ENCODE measurements at regions not wholly inside any gene's neighbourhood (a gene's known extent, or its start where the extent isn't known, plus 50 kb on each side); places are given as distances from the start of the nearest gene placed in this dataset.

DNA sequence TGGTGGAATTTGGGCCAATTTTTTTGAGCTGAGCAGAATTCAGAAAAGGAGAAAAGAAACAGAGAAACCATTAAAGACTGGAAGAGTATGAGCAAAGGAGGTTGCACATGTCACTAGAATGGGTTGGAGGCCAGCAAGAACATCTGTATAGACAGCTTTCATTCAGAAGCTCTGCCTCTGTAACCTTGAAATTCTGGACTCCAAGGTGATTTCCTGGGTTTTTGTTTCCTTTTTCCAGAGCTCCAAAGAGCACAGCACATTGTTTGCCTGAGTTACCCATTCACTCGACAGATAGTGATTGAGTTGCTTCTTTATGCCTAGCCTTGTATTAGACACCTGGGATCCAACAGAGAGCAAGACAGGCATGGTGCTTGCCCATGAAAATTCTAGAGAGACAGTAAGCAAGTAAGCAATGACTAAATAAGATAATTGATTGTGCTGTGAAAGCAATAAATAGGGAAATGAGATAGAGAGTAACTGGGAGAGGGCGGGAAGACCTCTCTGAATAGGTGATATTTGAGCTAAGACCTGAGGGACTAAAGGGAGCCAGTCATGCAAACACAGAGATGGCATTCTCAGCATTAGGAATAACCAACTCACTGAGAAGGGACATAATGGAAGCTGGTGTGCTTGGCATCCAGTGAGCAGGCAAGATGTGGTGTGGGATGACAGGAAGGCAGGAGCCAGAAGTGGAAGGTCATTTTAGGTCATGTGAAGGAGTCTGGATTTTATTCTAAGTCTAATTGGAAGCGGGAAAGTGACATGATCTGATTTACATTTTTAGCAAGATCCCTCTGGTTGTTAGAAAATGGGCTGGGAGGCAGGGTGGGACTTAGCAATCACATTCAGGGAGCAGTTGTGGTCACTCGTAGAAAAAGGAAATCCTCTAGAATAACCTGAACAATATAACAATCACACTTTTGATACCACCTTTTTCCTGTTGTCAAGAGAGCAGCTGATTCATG, 197.5 kb downstream of the HS3ST3A1 start:
- Mint-ChIP-seq H3K4me3 (no peak overlapping the region), H3K27ac (no peak overlapping the region), H3K36me3 (ENCODE audit: low read depth) (peaks cover 6% of the 10 kb centered on the region)

DNA sequence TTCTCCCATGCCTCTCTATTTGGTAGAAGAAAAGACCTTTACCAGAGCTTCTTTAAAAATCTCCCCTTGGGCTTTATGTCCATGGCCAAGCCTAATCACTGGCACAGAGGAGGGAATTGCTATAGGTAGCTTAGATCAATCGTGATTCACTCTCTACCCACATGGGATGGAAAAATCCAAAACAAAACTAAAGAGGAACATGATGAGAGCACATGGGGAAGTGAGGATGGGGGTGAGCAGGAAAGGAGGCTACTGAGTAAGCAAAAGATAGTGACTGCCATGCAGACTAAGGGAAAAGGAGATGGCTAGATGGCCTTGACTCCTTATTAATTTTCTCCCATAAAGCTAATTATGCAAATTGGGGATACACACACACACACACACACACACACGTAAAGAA, 201.2 kb downstream of the HS3ST3A1 start:
- no peak for DNase-seq
- H3K27ac Mint-ChIP-seq: no peak overlapping the region
- H3K4me3 Mint-ChIP-seq: no peak overlapping the region
- H3K4me1 Mint-ChIP-seq: peaks cover 17% of the 10 kb centered on the region
- H3K27me3 Mint-ChIP-seq (ENCODE audit: low read depth, poor library complexity): no peaks in the 10 kb centered on the region
- no peaks in the 10 kb centered on the region for H3K9me3 Mint-ChIP-seq
- H3K36me3 Mint-ChIP-seq (ENCODE audit: low read depth): peaks cover 6% of the 10 kb centered on the region
- TF ChIP-seq, protein P1, sequence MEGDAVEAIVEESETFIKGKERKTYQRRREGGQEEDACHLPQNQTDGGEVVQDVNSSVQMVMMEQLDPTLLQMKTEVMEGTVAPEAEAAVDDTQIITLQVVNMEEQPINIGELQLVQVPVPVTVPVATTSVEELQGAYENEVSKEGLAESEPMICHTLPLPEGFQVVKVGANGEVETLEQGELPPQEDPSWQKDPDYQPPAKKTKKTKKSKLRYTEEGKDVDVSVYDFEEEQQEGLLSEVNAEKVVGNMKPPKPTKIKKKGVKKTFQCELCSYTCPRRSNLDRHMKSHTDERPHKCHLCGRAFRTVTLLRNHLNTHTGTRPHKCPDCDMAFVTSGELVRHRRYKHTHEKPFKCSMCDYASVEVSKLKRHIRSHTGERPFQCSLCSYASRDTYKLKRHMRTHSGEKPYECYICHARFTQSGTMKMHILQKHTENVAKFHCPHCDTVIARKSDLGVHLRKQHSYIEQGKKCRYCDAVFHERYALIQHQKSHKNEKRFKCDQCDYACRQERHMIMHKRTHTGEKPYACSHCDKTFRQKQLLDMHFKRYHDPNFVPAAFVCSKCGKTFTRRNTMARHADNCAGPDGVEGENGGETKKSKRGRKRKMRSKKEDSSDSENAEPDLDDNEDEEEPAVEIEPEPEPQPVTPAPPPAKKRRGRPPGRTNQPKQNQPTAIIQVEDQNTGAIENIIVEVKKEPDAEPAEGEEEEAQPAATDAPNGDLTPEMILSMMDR (IDR thresholded peaks at IDR 0.05): no peak

More for the DNA sequence above, 197.5 kb downstream of the HS3ST3A1 start:
- H3K4me1 Mint-ChIP-seq: peaks cover 24% of the 10 kb centered on the region
- TF ChIP-seq, protein P1 (IDR thresholded peaks at IDR 0.05): no peak
- DNase-seq: no peak
- no peaks in the 10 kb centered on the region for H3K9me3 Mint-ChIP-seq
- no peaks in the 10 kb centered on the region for H3K27me3 Mint-ChIP-seq (ENCODE audit: low read depth, poor library complexity)

- TF ChIP-seq, protein P1 (IDR thresholded peaks at IDR 0.05): no peak
- DNase-seq: no peak
- Mint-ChIP-seq H3K9me3 (no peaks in the 10 kb centered on the region), H3K36me3 (ENCODE audit: low read depth) (peaks cover 6% of the 10 kb centered on the region), H3K4me1 (peaks cover 18% of the 10 kb centered on the region), H3K27ac (no peak overlapping the region), H3K27me3 (ENCODE audit: low read depth, poor library complexity) (no peaks in the 10 kb centered on the region), H3K4me3 (no peak overlapping the region)
Observed at GRCh38 chr17:13398853-13399252, 202.9 kb downstream of the HS3ST3A1 start.

- peaks cover 6% of the 10 kb centered on the region for H3K36me3 Mint-ChIP-seq (ENCODE audit: low read depth)
- no peak for DNase-seq
- TF ChIP-seq, protein P1 (IDR thresholded peaks at IDR 0.05): no peak
- H3K27ac Mint-ChIP-seq: no peak overlapping the region
- no peaks in the 10 kb centered on the region for H3K27me3 Mint-ChIP-seq (ENCODE audit: low read depth, poor library complexity)
- no peak overlapping the region for H3K4me3 Mint-ChIP-seq
- peaks cover 13% of the 10 kb centered on the region for H3K4me1 Mint-ChIP-seq
- H3K9me3 Mint-ChIP-seq: no peaks in the 10 kb centered on the region
Observed at GRCh38 chr17:13398091-13398490, 203.6 kb downstream of the HS3ST3A1 start.

GRCh38 chr17:13395862-13396261, 205.9 kb downstream of the HS3ST3A1 start:
- Mint-ChIP-seq H3K36me3 (ENCODE audit: low read depth) (no peaks in the 10 kb centered on the region), H3K9me3 (no peaks in the 10 kb centered on the region), H3K27me3 (ENCODE audit: low read depth, poor library complexity) (no peaks in the 10 kb centered on the region), H3K27ac (no peak overlapping the region), H3K4me3 (no peak overlapping the region), H3K4me1 (peaks cover 13% of the 10 kb centered on the region)
- TF ChIP-seq, protein P1 (IDR thresholded peaks at IDR 0.05): no peak
- DNase-seq: no peak

GRCh38 chr17:13395346-13395745, 206.4 kb downstream of the HS3ST3A1 start:
- no peaks in the 10 kb centered on the region for H3K9me3 Mint-ChIP-seq
- peaks cover 13% of the 10 kb centered on the region for H3K4me1 Mint-ChIP-seq
- no peak overlapping the region for H3K4me3 Mint-ChIP-seq
- TF ChIP-seq, protein P1 (IDR thresholded peaks at IDR 0.05): no peak
- H3K27me3 Mint-ChIP-seq (ENCODE audit: low read depth, poor library complexity): no peaks in the 10 kb centered on the region
- no peaks in the 10 kb centered on the region for H3K36me3 Mint-ChIP-seq (ENCODE audit: low read depth)
- no peak overlapping the region for H3K27ac Mint-ChIP-seq
- no peak for DNase-seq
